ENCODE measurements at regions not wholly inside any gene's neighbourhood (a gene's known extent, or its start where the extent isn't known, plus 50 kb on each side); places are given as distances from the start of the nearest gene placed in this dataset.

- Histone ChIP-seq H3K9ac (ENCODE audit: insufficient read length, low read depth) (no peak overlapping the region), H3K9me3 (ENCODE audit: insufficient read depth, low read length) (no peaks in the 10 kb centered on the region), H3K4me1 (ENCODE audit: insufficient read depth, insufficient read length) (no peaks in the 10 kb centered on the region), H3K36me3 (ENCODE audit: insufficient read depth, insufficient read length, low read length) (no peaks in the 10 kb centered on the region), H3K4me3 (ENCODE audit: insufficient read length, low read depth) (no peak overlapping the region), H3K27me3 (ENCODE audit: insufficient read depth, insufficient read length) (no peaks in the 10 kb centered on the region)
- no peak for DNase-seq (ENCODE audit: low read depth, low spot score)
- TF ChIP-seq YY1 (IDR thresholded peaks at IDR 0.05; ENCODE audit: insufficient read depth, insufficient read length), result no peak
- TF ChIP-seq SUZ12 (IDR thresholded peaks at IDR 0.05; ENCODE audit: extremely low read depth, insufficient read depth, insufficient read length), result no peak
- no peak for TF ChIP-seq ZNF274 (IDR thresholded peaks at IDR 0.05; ENCODE audit: low read depth, low read length)
These were observed 436.7 kb downstream of the MID1IP1 start for GRCh38 chrX:39238006-39238405.

GRCh38 chrX:39242187-39242586 is 440.9 kb downstream of the MID1IP1 start:
- Histone ChIP-seq H3K27me3 (ENCODE audit: insufficient read depth, insufficient read length) (no peaks in the 10 kb centered on the region), H3K4me3 (ENCODE audit: insufficient read length, low read depth) (no peak overlapping the region), H3K9ac (ENCODE audit: insufficient read length, low read depth) (no peak overlapping the region), H3K36me3 (ENCODE audit: insufficient read depth, insufficient read length, low read length) (no peaks in the 10 kb centered on the region), H3K4me1 (ENCODE audit: insufficient read depth, insufficient read length) (no peaks in the 10 kb centered on the region), H3K9me3 (ENCODE audit: insufficient read depth, low read length) (no peaks in the 10 kb centered on the region)
- TF ChIP-seq ZNF274 (IDR thresholded peaks at IDR 0.05; ENCODE audit: low read depth, low read length) (no peak), YY1 (IDR thresholded peaks at IDR 0.05; ENCODE audit: insufficient read depth, insufficient read length) (no peak), SUZ12 (IDR thresholded peaks at IDR 0.05; ENCODE audit: extremely low read depth, insufficient read depth, insufficient read length) (no peak)
- peak; percentile 28 for DNase-seq (ENCODE audit: low read depth, low spot score)

- H3K27me3 ChIP-seq (ENCODE audit: insufficient read depth, insufficient read length), result no peaks in the 10 kb centered on the region
- no peaks in the 10 kb centered on the region for H3K9me3 ChIP-seq (ENCODE audit: insufficient read depth, low read length)
- H3K4me3 ChIP-seq (ENCODE audit: insufficient read length, low read depth), result no peak overlapping the region
- H3K36me3 ChIP-seq (ENCODE audit: insufficient read depth, insufficient read length, low read length), result no peaks in the 10 kb centered on the region
- TF ChIP-seq YY1 (IDR thresholded peaks at IDR 0.05; ENCODE audit: insufficient read depth, insufficient read length), result no peak
- TF ChIP-seq SUZ12 (IDR thresholded peaks at IDR 0.05; ENCODE audit: extremely low read depth, insufficient read depth, insufficient read length), result no peak
- no peak for TF ChIP-seq ZNF274 (IDR thresholded peaks at IDR 0.05; ENCODE audit: low read depth, low read length)
- no peaks in the 10 kb centered on the region for H3K4me1 ChIP-seq (ENCODE audit: insufficient read depth, insufficient read length)
- no peak for DNase-seq (ENCODE audit: low read depth, low spot score)
- no peak overlapping the region for H3K9ac ChIP-seq (ENCODE audit: insufficient read length, low read depth)
These were observed 442.9 kb downstream of the MID1IP1 start for GRCh38 chrX:39244147-39244546.

- H3K9me3 ChIP-seq (ENCODE audit: insufficient read depth, low read length), result no peaks in the 10 kb centered on the region
- TF ChIP-seq SUZ12 (IDR thresholded peaks at IDR 0.05; ENCODE audit: extremely low read depth, insufficient read depth, insufficient read length) (no peak), ZNF274 (IDR thresholded peaks at IDR 0.05; ENCODE audit: low read depth, low read length) (no peak), YY1 (IDR thresholded peaks at IDR 0.05; ENCODE audit: insufficient read depth, insufficient read length) (no peak)
- no peak overlapping the region for H3K9ac ChIP-seq (ENCODE audit: insufficient read length, low read depth)
- no peak overlapping the region for H3K4me3 ChIP-seq (ENCODE audit: insufficient read length, low read depth)
- no peaks in the 10 kb centered on the region for H3K4me1 ChIP-seq (ENCODE audit: insufficient read depth, insufficient read length)
- H3K27me3 ChIP-seq (ENCODE audit: insufficient read depth, insufficient read length), result no peaks in the 10 kb centered on the region
- no peak for DNase-seq (ENCODE audit: low read depth, low spot score)
- H3K36me3 ChIP-seq (ENCODE audit: insufficient read depth, insufficient read length, low read length), result no peaks in the 10 kb centered on the region
These were observed 443.8 kb downstream of the MID1IP1 start for GRCh38 chrX:39245024-39245423.

GRCh38 chrX:39247536-39247935 is 446.3 kb downstream of the MID1IP1 start:
- H3K9me3 ChIP-seq (ENCODE audit: insufficient read depth, low read length), result no peaks in the 10 kb centered on the region
- H3K9ac ChIP-seq (ENCODE audit: insufficient read length, low read depth), result no peak overlapping the region
- TF ChIP-seq YY1 (IDR thresholded peaks at IDR 0.05; ENCODE audit: insufficient read depth, insufficient read length), result no peak
- TF ChIP-seq ZNF274 (IDR thresholded peaks at IDR 0.05; ENCODE audit: low read depth, low read length), result no peak
- TF ChIP-seq SUZ12 (IDR thresholded peaks at IDR 0.05; ENCODE audit: extremely low read depth, insufficient read depth, insufficient read length), result no peak
- H3K4me3 ChIP-seq (ENCODE audit: insufficient read length, low read depth), result no peak overlapping the region
- DNase-seq (ENCODE audit: low read depth, low spot score), result no peak
- H3K36me3 ChIP-seq (ENCODE audit: insufficient read depth, insufficient read length, low read length), result no peaks in the 10 kb centered on the region
- H3K4me1 ChIP-seq (ENCODE audit: insufficient read depth, insufficient read length), result no peaks in the 10 kb centered on the region
- no peaks in the 10 kb centered on the region for H3K27me3 ChIP-seq (ENCODE audit: insufficient read depth, insufficient read length)

GRCh38 chrX:39248330-39248729 is 447.1 kb downstream of the MID1IP1 start:
- TF ChIP-seq YY1 (IDR thresholded peaks at IDR 0.05; ENCODE audit: insufficient read depth, insufficient read length) (no peak), SUZ12 (IDR thresholded peaks at IDR 0.05; ENCODE audit: extremely low read depth, insufficient read depth, insufficient read length) (no peak), ZNF274 (IDR thresholded peaks at IDR 0.05; ENCODE audit: low read depth, low read length) (no peak)
- H3K36me3 ChIP-seq (ENCODE audit: insufficient read depth, insufficient read length, low read length), result no peaks in the 10 kb centered on the region
- DNase-seq (ENCODE audit: low read depth, low spot score), result no peak
- H3K9me3 ChIP-seq (ENCODE audit: insufficient read depth, low read length), result 0 out of 2 replicates have a peak, but pooled peaks cover 2% of the 10 kb centered on the region
- no peaks in the 10 kb centered on the region for H3K27me3 ChIP-seq (ENCODE audit: insufficient read depth, insufficient read length)
- H3K4me1 ChIP-seq (ENCODE audit: insufficient read depth, insufficient read length), result no peaks in the 10 kb centered on the region
- no peak overlapping the region for H3K4me3 ChIP-seq (ENCODE audit: insufficient read length, low read depth)
- no peak overlapping the region for H3K9ac ChIP-seq (ENCODE audit: insufficient read length, low read depth)

- H3K4me1 ChIP-seq (ENCODE audit: insufficient read depth, insufficient read length), result no peaks in the 10 kb centered on the region
- H3K4me3 ChIP-seq (ENCODE audit: insufficient read length, low read depth), result no peak overlapping the region
- H3K9ac ChIP-seq (ENCODE audit: insufficient read length, low read depth), result no peak overlapping the region
- H3K9me3 ChIP-seq (ENCODE audit: insufficient read depth, low read length), result 0 out of 2 replicates have a peak, but pooled peaks cover 2% of the 10 kb centered on the region
- H3K27me3 ChIP-seq (ENCODE audit: insufficient read depth, insufficient read length), result no peaks in the 10 kb centered on the region
- TF ChIP-seq YY1 (IDR thresholded peaks at IDR 0.05; ENCODE audit: insufficient read depth, insufficient read length) (no peak), SUZ12 (IDR thresholded peaks at IDR 0.05; ENCODE audit: extremely low read depth, insufficient read depth, insufficient read length) (no peak), ZNF274 (IDR thresholded peaks at IDR 0.05; ENCODE audit: low read depth, low read length) (no peak)
- H3K36me3 ChIP-seq (ENCODE audit: insufficient read depth, insufficient read length, low read length), result no peaks in the 10 kb centered on the region
- DNase-seq (ENCODE audit: low read depth, low spot score), result no peak
These were observed 448.7 kb downstream of the MID1IP1 start for GRCh38 chrX:39249999-39250398.

Measured in NT2/D1 (cell line).